Liver (tissue), 8 donors: ENCODE measurements at regions not wholly inside any gene's neighbourhood (a gene's known extent, or its start where the extent isn't known, plus 50 kb on each side); places are given as distances from the start of the nearest gene placed in this dataset.
A peak's percentile ranks its signal among the peaks of the same experiment; 100 is the strongest.

Experiments used
- DNase-seq: peaks from one replicate; pipeline ENCODE4 v3.0.0-alpha.2; 2017; ENCODE audit warnings: low spot score
- H3K27ac ChIP-seq, 2 donors: one replicate each; pipeline ENCODE4 v1.7.0; 2013; ENCODE audit warnings: inconsistent platforms in 2 of 2, low read length in 2 of 2, control low read depth in 1 of 2, low read depth in 1 of 2, mild to moderate bottlenecking in 1 of 2
- H3K27me3 ChIP-seq, 4 donors: one replicate each; pipeline versions ENCODE4 v1.6.1 to v1.7.0; 2013; ENCODE audit warnings: low read length in 3 of 4, inconsistent platforms in 1 of 4, mild to moderate bottlenecking in 1 of 4, moderate library complexity in 1 of 4; ENCODE audit not compliant: control insufficient read depth in 4 of 4, insufficient read depth in 4 of 4
- H3K36me3 ChIP-seq, 4 donors: one replicate each; pipeline versions ENCODE4 v1.6.1 to v1.7.0; 2013; ENCODE audit warnings: low read length in 3 of 4, mild to moderate bottlenecking in 3 of 4, low read depth in 1 of 4, moderate library complexity in 1 of 4; ENCODE audit not compliant: control insufficient read depth in 4 of 4, insufficient read depth in 3 of 4
- H3K4me1 ChIP-seq, 4 donors: one replicate each; pipeline versions ENCODE4 v1.6.1 to v1.7.0; 2013; ENCODE audit warnings: low read length in 3 of 4, mild to moderate bottlenecking in 3 of 4, moderate library complexity in 1 of 4; ENCODE audit not compliant: control insufficient read depth in 4 of 4, insufficient read depth in 4 of 4
- H3K4me3 ChIP-seq, 3 donors: one replicate each; pipeline versions ENCODE4 v1.6.1 to v1.7.0; 2013; ENCODE audit warnings: low read length in 3 of 3, control low read depth in 1 of 3, low read depth in 1 of 3, mild to moderate bottlenecking in 1 of 3
- H3K9ac ChIP-seq, 2 donors: one replicate each; pipeline ENCODE4 v1.7.0; 2013; ENCODE audit warnings: low read length in 2 of 2, mild to moderate bottlenecking in 2 of 2, moderate library complexity in 2 of 2, control low read depth in 1 of 2, low read depth in 1 of 2
- H3K9me3 ChIP-seq, 4 donors: one replicate each; pipeline versions ENCODE4 v1.6.1 to v1.7.0; 2013; ENCODE audit warnings: low read length in 3 of 4; ENCODE audit not compliant: control insufficient read depth in 4 of 4
- CTCF ChIP-seq: fragments of 150-350 bp; IDR thresholded peaks from 2 replicates; pipeline ENCODE4 v1.5.1; 2017; ENCODE audit warnings: improper control_type of control experiment, low read depth, low read length; ENCODE audit not compliant: missing input control
- EGR1 ChIP-seq, 2 donors: IDR thresholded peaks; 2 replicates each; pipeline ENCODE4 v1.6.1; 2016 to 2018; ENCODE audit warnings: antibody characterized with exemption in 2 of 2, low read depth in 2 of 2
- FOXA1 ChIP-seq: IDR thresholded peaks from 2 replicates; pipeline ENCODE4 v1.6.1; 2016; ENCODE audit warnings: antibody characterized with exemption
- FOXA2 ChIP-seq: IDR thresholded peaks from 2 replicates; pipeline ENCODE4 v1.6.1; 2016; ENCODE audit warnings: antibody characterized with exemption
- HNF4A ChIP-seq, 2 donors: conservative IDR thresholded peaks; 2 replicates each; pipeline ENCODE4 v1.6.1; 2016; ENCODE audit warnings: antibody characterized with exemption in 2 of 2, mild to moderate bottlenecking in 2 of 2
- HNF4G ChIP-seq: IDR thresholded peaks from 2 replicates; pipeline ENCODE4 v1.6.1; 2016; ENCODE audit warnings: antibody characterized with exemption
- JUND ChIP-seq, 2 donors: IDR thresholded peaks; 2 replicates each; pipeline ENCODE4 v1.6.1; 2016; ENCODE audit warnings: antibody characterized with exemption in 2 of 2
- MAX ChIP-seq: IDR thresholded peaks from 2 replicates; pipeline ENCODE4 v1.6.1; 2016; ENCODE audit warnings: antibody characterized with exemption
- NR2F2 ChIP-seq: IDR thresholded peaks from 2 replicates; pipeline ENCODE4 v1.6.1; 2016; ENCODE audit warnings: antibody characterized with exemption
- RAD21 ChIP-seq, 2 donors: IDR thresholded peaks; 2 replicates each; pipeline ENCODE4 v1.6.1; 2016; ENCODE audit warnings: antibody characterized with exemption in 2 of 2, mild to moderate bottlenecking in 2 of 2
- RXRA ChIP-seq, 2 donors: IDR thresholded peaks; 2 replicates each; pipeline ENCODE4 v1.6.1; 2017 to 2018; ENCODE audit warnings: antibody characterized with exemption in 2 of 2, mild to moderate bottlenecking in 1 of 2
- SP1 ChIP-seq: IDR thresholded peaks from 2 replicates; pipeline ENCODE4 v1.6.1; 2018; ENCODE audit warnings: antibody characterized with exemption, mild to moderate bottlenecking
- TAF1 ChIP-seq: conservative IDR thresholded peaks from 2 replicates; pipeline ENCODE4 v1.6.1; 2016; ENCODE audit warnings: antibody characterized with exemption, mild to moderate bottlenecking
- YY1 ChIP-seq: IDR thresholded peaks from 2 replicates; pipeline ENCODE4 v1.6.1; 2016; ENCODE audit warnings: antibody characterized with exemption, mild to moderate bottlenecking
- ZBTB33 ChIP-seq: IDR thresholded peaks from 2 replicates; pipeline ENCODE4 v1.6.1; 2016; ENCODE audit warnings: antibody characterized with exemption
- WGBS: extraction: QIAGEN DNeasy Blood & Tissue Kit; methylation state at CpG from one replicate; pipeline ENCODE4 v1.1.7; 2013; 5-methylcytosine and 5-hydroxymethylcytosine counted together
- TF ChIP-seq, protein P1 (sequence below): IDR thresholded peaks from 2 replicates; pipeline ENCODE4 v1.6.1; 2016; ENCODE audit warnings: antibody characterized with exemption
- donor health status: healthy.
- donor health status: healthy.
- donor health status: healthy.
- donor health status: healthy.
- donor health status: healthy.

DNA sequence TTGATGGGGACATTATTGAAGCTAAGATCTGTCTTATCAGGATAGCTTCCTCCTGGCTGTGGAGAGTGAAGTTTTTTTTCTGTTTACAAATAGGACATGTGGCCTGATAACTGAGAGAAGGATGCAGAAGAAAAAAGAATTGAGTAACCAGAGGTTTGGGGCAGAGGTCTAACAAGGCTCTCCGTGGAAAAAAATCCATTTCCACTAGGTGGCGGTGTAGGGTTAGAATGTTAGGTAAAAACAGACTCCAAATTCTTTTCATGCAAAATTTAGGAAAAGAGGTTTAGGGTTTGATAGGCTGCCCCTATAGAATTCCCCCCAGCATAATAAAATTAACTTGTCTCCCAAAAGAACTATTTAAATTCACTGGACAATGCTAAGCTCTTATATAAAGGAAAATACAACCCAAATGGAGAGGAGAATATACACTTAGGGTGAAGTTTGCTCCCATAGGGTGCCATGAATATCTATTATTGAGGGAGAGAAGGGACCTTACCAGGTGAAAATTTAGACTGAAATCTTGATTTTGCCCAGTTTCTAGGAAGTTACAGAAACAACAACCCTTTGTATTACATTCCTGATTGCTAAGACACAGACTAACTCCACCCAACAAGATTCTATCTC is 1560.4 kb downstream of the OTOL1 start:
- Histone ChIP-seq H3K4me1 (no peaks in the 10 kb centered on the region), H3K36me3 (no peaks in the 10 kb centered on the region), H3K4me3 (no peak overlapping the region), H3K9ac (no peak overlapping the region), H3K27me3 (no peaks in the 10 kb centered on the region), H3K27ac (no peak overlapping the region), H3K9me3 (no peaks in the 10 kb centered on the region)
- DNase-seq: no peak
- WGBS: 6% methylated on average over 2 of the region's 2 CpGs
- TF ChIP-seq RXRA (IDR thresholded peaks at IDR 0.05): no peak
- TF ChIP-seq, protein P1, sequence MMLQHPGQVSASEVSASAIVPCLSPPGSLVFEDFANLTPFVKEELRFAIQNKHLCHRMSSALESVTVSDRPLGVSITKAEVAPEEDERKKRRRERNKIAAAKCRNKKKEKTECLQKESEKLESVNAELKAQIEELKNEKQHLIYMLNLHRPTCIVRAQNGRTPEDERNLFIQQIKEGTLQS: no peak
- TF ChIP-seq JUND (IDR thresholded peaks at IDR 0.05): no peak
- TF ChIP-seq CTCF: peak; percentile 41
- TF ChIP-seq ZBTB33: no peak
- TF ChIP-seq SP1: no peak
- no peak for TF ChIP-seq YY1
- peak; percentile 24 for TF ChIP-seq HNF4A (conservative IDR thresholded peaks at IDR 0.05)
- no peak for TF ChIP-seq TAF1
- TF ChIP-seq FOXA1: no peak
- no peak for TF ChIP-seq HNF4G
- TF ChIP-seq EGR1 (IDR thresholded peaks at IDR 0.05; ENCODE audit: low read depth in 2 of 2): no peak
- TF ChIP-seq RAD21 (IDR thresholded peaks at IDR 0.05): peak; percentile 61 to 70
- no peak for TF ChIP-seq FOXA2

DNA sequence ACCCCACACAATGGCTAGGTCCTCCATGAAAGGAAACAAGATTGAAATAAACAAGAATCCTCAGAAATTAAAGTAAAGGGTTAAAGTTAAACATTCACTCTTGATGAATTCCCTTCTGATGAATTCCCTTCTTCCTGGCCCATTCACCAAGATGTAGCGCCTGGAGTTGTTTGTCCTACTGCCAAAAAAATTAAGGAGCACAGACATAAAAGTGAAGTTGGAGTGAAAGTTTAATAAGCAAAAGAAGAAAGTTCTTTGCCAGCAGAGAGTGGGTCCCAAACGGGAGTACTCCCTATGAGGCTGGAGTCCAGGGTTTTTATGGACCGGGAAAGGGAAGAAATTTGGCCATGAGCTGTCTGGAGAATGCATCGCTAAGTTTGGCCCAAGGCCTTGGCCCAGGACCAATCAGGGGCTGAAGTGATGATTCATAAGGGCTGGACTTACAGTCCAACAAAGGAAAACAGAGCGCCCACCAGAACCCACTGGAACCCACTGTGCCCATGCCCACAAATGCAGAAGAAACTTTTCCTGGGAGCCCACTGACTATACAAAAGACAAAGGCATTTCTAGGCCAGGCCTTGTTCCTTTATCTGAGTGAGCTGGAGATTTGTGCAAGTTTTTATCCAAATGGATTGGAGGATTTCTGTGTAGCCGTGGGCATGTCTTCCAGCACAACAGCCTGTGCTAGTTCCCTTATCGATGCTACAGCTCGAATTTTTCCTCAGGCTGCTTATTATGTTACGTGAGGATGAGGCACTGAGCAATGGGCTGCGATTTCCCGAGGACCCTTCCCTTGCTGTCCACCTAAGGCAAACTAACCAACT is 1561.6 kb downstream of the OTOL1 start:
- Histone ChIP-seq H3K4me3 (no peak overlapping the region), H3K27ac (no peak overlapping the region), H3K9ac (no peak overlapping the region), H3K4me1 (no peaks in the 10 kb centered on the region), H3K27me3 (no peaks in the 10 kb centered on the region), H3K36me3 (no peaks in the 10 kb centered on the region), H3K9me3 (no peaks in the 10 kb centered on the region)
- no peak for TF ChIP-seq NR2F2
- TF ChIP-seq EGR1 (IDR thresholded peaks at IDR 0.05; ENCODE audit: low read depth in 2 of 2): no peak
- no peak for TF ChIP-seq TAF1
- no peak for TF ChIP-seq SP1
- TF ChIP-seq ZBTB33: no peak
- no peak for TF ChIP-seq RAD21 (IDR thresholded peaks at IDR 0.05)
- no peak for TF ChIP-seq RXRA (IDR thresholded peaks at IDR 0.05)
- no peak for TF ChIP-seq HNF4G
- TF ChIP-seq JUND (IDR thresholded peaks at IDR 0.05): no peak
- TF ChIP-seq, protein P1: no peak
- TF ChIP-seq FOXA2: no peak
- TF ChIP-seq MAX: no peak
- TF ChIP-seq FOXA1: no peak
- 79% methylated on average over 11 of the region's 11 CpGs for WGBS
- DNase-seq: no peak
